ENCODE measurements at regions not wholly inside any gene's neighbourhood (a gene's known extent, or its start where the extent isn't known, plus 50 kb on each side); places are given as distances from the start of the nearest gene placed in this dataset.

Small RNA genes in the stretch of these regions (small RNA-seq; reads per million reads assigned to genes)
- gene AC025279.1: 0 reads per million in 2 donors
- gene SNX29P2: 0 reads per million in 2 donors

All from testis (tissue), 2 donors.